ENCODE measurements at regions not wholly inside any gene's neighbourhood (a gene's known extent, or its start where the extent isn't known, plus 50 kb on each side); places are given as distances from the start of the nearest gene placed in this dataset.

GRCh38 chr12:74476234-74476633, 61.4 kb upstream of the ATXN7L3B start:
- no peaks in the 10 kb centered on the region for H3K36me3 Mint-ChIP-seq
- no CpG with 5 or more reads among the region's 1 CpG for WGBS (ENCODE audit: insufficient coverage)

GRCh38 chr12:74481078-74481477, 56.6 kb upstream of the ATXN7L3B start:
- Mint-ChIP-seq H3K27me3 (ENCODE audit: low read depth in 3 of 3) (no peaks in the 10 kb centered on the region), H3K4me3 (no peak overlapping the region), H3K36me3 (no peaks in the 10 kb centered on the region), H3K4me1 (no peaks in the 10 kb centered on the region), H3K27ac (no peak overlapping the region), H3K9me3 (no peaks in the 10 kb centered on the region)
- no peak for DNase-seq
- no peaks in the 10 kb centered on the region for H4K20me1 ChIP-seq (ENCODE audit: insufficient read depth, low read length)
- H3K4me2 ChIP-seq (replicated peaks; ENCODE audit: extremely low read depth, low read length, poor library complexity, severe bottlenecking) = no peak overlapping the region
- no peak overlapping the region for H3K27ac ChIP-seq (ENCODE audit: low read depth in 1 of 2, low read length in 2 of 2)
- H3K27me3 ChIP-seq (ENCODE audit: control insufficient read depth in 2 of 2, insufficient read depth in 2 of 2, low read length in 2 of 2) = no peaks in the 10 kb centered on the region
- no peaks in the 10 kb centered on the region for H3K79me2 ChIP-seq (ENCODE audit: insufficient read depth, low read length)
- H3K4me3 ChIP-seq (replicated peaks in 1 of 3; ENCODE audit: low read depth in 2 of 3, low read length in 3 of 3) = no peak overlapping the region
- no peaks in the 10 kb centered on the region for H3K36me3 ChIP-seq (replicated peaks in 1 of 2; ENCODE audit: control insufficient read depth in 1 of 2, insufficient read depth in 2 of 2, low read length in 2 of 2)
- H3K9me3 ChIP-seq (replicated peaks in 1 of 2; ENCODE audit: control insufficient read depth in 1 of 2, insufficient read depth in 1 of 2, low read length in 2 of 2) = no peaks in the 10 kb centered on the region
- WGBS (ENCODE audit: insufficient coverage) = no CpG with 5 or more reads among the region's 2 CpGs
- no peak overlapping the region for H3K9ac ChIP-seq (ENCODE audit: insufficient read depth, low read length, poor library complexity, severe bottlenecking)
- no peak for TF ChIP-seq CTCF (IDR thresholded peaks at IDR 0.05)
- no peak overlapping the region for H2AFZ ChIP-seq (ENCODE audit: insufficient read depth, low read depth, low read length, poor library complexity, severe bottlenecking)
- H3K4me1 ChIP-seq (ENCODE audit: control insufficient read depth in 1 of 2, insufficient read depth in 2 of 2, low read length in 2 of 2) = no peaks in the 10 kb centered on the region
- intact Hi-C loops (cut with micrococcal nuclease) = no loop called here

More at GRCh38 chr12:74476234-74476633, 61.4 kb upstream of the ATXN7L3B start:
- no peak overlapping the region for H3K27ac ChIP-seq (ENCODE audit: low read depth in 1 of 2, low read length in 2 of 2)
- intact Hi-C loops (cut with micrococcal nuclease) = no loop called here
- H3K27me3 ChIP-seq (ENCODE audit: control insufficient read depth in 2 of 2, insufficient read depth in 2 of 2, low read length in 2 of 2) = no peaks in the 10 kb centered on the region
- H3K27me3 Mint-ChIP-seq (ENCODE audit: low read depth in 3 of 3) = no peaks in the 10 kb centered on the region
- no peak overlapping the region for H3K4me3 Mint-ChIP-seq
- no peak overlapping the region for H3K9ac ChIP-seq (ENCODE audit: insufficient read depth, low read length, poor library complexity, severe bottlenecking)
- H3K9me3 ChIP-seq (replicated peaks in 1 of 2; ENCODE audit: control insufficient read depth in 1 of 2, insufficient read depth in 1 of 2, low read length in 2 of 2) = no peaks in the 10 kb centered on the region
- H2AFZ ChIP-seq (ENCODE audit: insufficient read depth, low read depth, low read length, poor library complexity, severe bottlenecking) = no peak overlapping the region
- H3K4me2 ChIP-seq (replicated peaks; ENCODE audit: extremely low read depth, low read length, poor library complexity, severe bottlenecking) = no peak overlapping the region
- H3K36me3 ChIP-seq (replicated peaks in 1 of 2; ENCODE audit: control insufficient read depth in 1 of 2, insufficient read depth in 2 of 2, low read length in 2 of 2) = no peaks in the 10 kb centered on the region
- H3K9me3 Mint-ChIP-seq = peaks cover 0 to 2% (median 0%) of the 10 kb centered on the region in 7 donors
- H3K27ac Mint-ChIP-seq = no peak overlapping the region
- H3K79me2 ChIP-seq (ENCODE audit: insufficient read depth, low read length) = no peaks in the 10 kb centered on the region
- H4K20me1 ChIP-seq (ENCODE audit: insufficient read depth, low read length) = no peaks in the 10 kb centered on the region
- no peaks in the 10 kb centered on the region for H3K4me1 ChIP-seq (ENCODE audit: control insufficient read depth in 1 of 2, insufficient read depth in 2 of 2, low read length in 2 of 2)
- no peak overlapping the region for H3K4me3 ChIP-seq (replicated peaks in 1 of 3; ENCODE audit: low read depth in 2 of 3, low read length in 3 of 3)
- no peaks in the 10 kb centered on the region for H3K4me1 Mint-ChIP-seq
- no peak for TF ChIP-seq CTCF (IDR thresholded peaks at IDR 0.05)
- no peak for DNase-seq

All from CD14-positive monocyte (primary cell).